Heart left ventricle (tissue), 16 donors: ENCODE measurements at regions not wholly inside any gene's neighbourhood (a gene's known extent, or its start where the extent isn't known, plus 50 kb on each side); places are given as distances from the start of the nearest gene placed in this dataset.
A peak's percentile ranks its signal among the peaks of the same experiment; 100 is the strongest.

Source experiments
- ATAC-seq, 4 donors: fragments of 200-7000 bp; cut with Tn5 transposase; one replicate each; pipeline ENCODE4 v1.9.1; 2020 to 2022; ENCODE audit warnings: moderate library complexity in 4 of 4, mild to moderate bottlenecking in 3 of 4, moderate number of reproducible peaks in 1 of 4
- DNase-seq, 5 donors: peaks; one replicate each; pipeline ENCODE4 v3.0.0-alpha.2; 2020
- H3K27ac ChIP-seq, 12 donors: fragments of 200-600 bp; sonication (generic) in 4 of 12; one replicate each; pipeline versions ENCODE4 v1.5.0 to v1.8.0; 2016 to 2022; ENCODE audit warnings: mild to moderate bottlenecking in 2 of 12
- H3K27me3 ChIP-seq, 9 donors: fragments of 200-600 bp; sonication (generic) in 2 of 9; one replicate each; pipeline versions ENCODE4 v1.5.1 to v1.8.0; 2016 to 2022; ENCODE audit warnings: mild to moderate bottlenecking in 3 of 9
- H3K36me3 ChIP-seq, 9 donors: fragments of 200-600 bp; sonication (generic) in 2 of 9; one replicate each; pipeline versions ENCODE4 v1.5.0 to v1.8.0; 2018 to 2022; ENCODE audit warnings: mild to moderate bottlenecking in 2 of 9
- H3K4me1 ChIP-seq, 12 donors: fragments of 200-600 bp; sonication (generic) in 4 of 12; one replicate each; pipeline versions ENCODE4 v1.5.0 to v1.8.0; 2016 to 2022; ENCODE audit warnings: mild to moderate bottlenecking in 3 of 12
- H3K4me3 ChIP-seq, 12 donors: fragments of 200-600 bp; sonication (generic) in 4 of 12; one replicate each; pipeline versions ENCODE4 v1.5.0 to v1.8.0; 2017 to 2022; ENCODE audit warnings: mild to moderate bottlenecking in 9 of 12, moderate library complexity in 4 of 12
- H3K9me3 ChIP-seq, 12 donors: fragments of 200-600 bp; sonication (generic) in 4 of 12; one replicate each; pipeline versions ENCODE4 v1.5.0 to v1.8.0; 2016 to 2022; ENCODE audit warnings: mild to moderate bottlenecking in 1 of 12
- POLR2A ChIP-seq, 2 donors: fragments of 450-650 bp; IDR thresholded peaks; one replicate each; pipeline ENCODE4 v1.6.1; 2017; ENCODE audit warnings: antibody characterized with exemption in 2 of 2, mild to moderate bottlenecking in 2 of 2, moderate library complexity in 2 of 2
- WGBS, 4 donors: extraction: QIAGEN DNeasy Blood & Tissue Kit in 2 of 4; methylation state at CpG; one replicate each; pipeline versions ENCODE4 v1.1.5 to v1.1.7; 2013 to 2018; 5-methylcytosine and 5-hydroxymethylcytosine counted together
- intact Hi-C, 10 donors: fragments of 100-400 bp; cut with DNase I; formaldehyde crosslinking; loops; one replicate each; pipeline versions ENCODE4 v1.11.1 to v1.14.2; 2022
- TF ChIP-seq, protein P1 (sequence below), 12 donors: fragments of 200-600 bp; sonication (generic) in 4 of 12; IDR thresholded peaks; one replicate each; pipeline versions ENCODE4 v1.5.0 to v1.8.0; 2018 to 2022; ENCODE audit warnings: antibody characterized with exemption in 12 of 12, mild to moderate bottlenecking in 5 of 12
- donor health status: ischemic (EF 13 %, LVEDD 7.1; RV severe dilation, severe dysfunction).
- donor health status: healthy with polysubstance abuse.
- donor health status: DM: no; HTN: yes; CAD: no.
- donor health status: DM: no; HTN: no; CAD: no.
- donor health status: ischemic (EF 25% LVEDD 6.9; RV normal size, moderate dysfunction).
- donor health status: ischemic (EF 25% LVEDD 5.7; RV mildly dilated, moderate dysfunction).
- donor health status: healthy.
- donor health status: DM: yes; HTN: yes; CAD: no.
- donor health status: ischemic (EF 35%, LVEDD 5.7; RV mildly dilated, moderate dysfunction).
- donor health status: nonischemic (EF 11% LVEDD 7.7; RV severe dilation, severe dysfunction).
- donor health status: DM: yes; HTN: yes; CAD: no.
- donor health status: PGD.
- donor health status: ischemic (EF 29% LVEDD 5.4; RV normal size, mild dysfunction).
- donor health status: nonischemic (EF 23%, LVEDD 6.1; RV moderate dilation, normal function).

DNA sequence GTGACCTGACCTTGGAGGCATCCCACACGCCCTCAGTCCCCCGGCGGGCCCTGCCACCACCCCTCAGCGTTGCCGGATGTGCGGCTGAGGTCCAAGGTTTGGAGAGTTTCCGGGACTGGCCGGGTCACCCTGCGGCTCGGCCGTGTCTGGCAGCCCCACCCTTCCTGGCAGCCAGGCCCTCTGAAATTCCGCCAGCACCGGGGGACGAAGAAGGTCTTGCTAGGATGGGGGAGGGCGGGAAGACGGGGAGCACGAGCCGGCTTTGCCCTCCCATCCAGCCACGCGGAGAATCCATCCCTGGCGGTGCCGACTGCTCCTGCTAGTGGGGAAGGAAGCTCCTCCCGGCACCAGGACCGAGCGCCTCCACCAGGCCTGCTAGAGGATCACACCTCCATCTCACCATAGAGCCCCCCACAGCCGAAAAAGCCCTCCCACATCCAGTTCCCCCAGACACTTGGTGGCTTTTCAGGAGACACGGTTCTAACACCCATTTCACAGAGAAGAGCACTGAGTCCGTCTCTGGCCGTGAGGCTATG lies 81.5 kb downstream of the CPN2 start:
- H3K9me3 ChIP-seq = no peaks in the 10 kb centered on the region
- H3K27me3 ChIP-seq = no peaks in the 10 kb centered on the region
- no peaks in the 10 kb centered on the region for H3K36me3 ChIP-seq
- H3K4me3 ChIP-seq = peak overlapping the region in 3 of 12 donors; percentile 2 to 16 (median 6)
- ATAC-seq (peak; percentile 9 to 58 (median 50)), DNase-seq (peak; percentile 93 to 98 (median 94))
- H3K27ac ChIP-seq = peak overlapping the region; percentile 82 to 97 (median 92)
- peaks cover 15 to 83% (median 58%) of the 10 kb centered on the region in 12 donors for H3K4me1 ChIP-seq
- 5 to 14% (median 9%) methylated on average over 18 to 29 of the region's 29 CpGs for WGBS, 4 donors
- TF ChIP-seq POLR2A (IDR thresholded peaks at IDR 0.05) = no peak
- TF ChIP-seq, protein P1, sequence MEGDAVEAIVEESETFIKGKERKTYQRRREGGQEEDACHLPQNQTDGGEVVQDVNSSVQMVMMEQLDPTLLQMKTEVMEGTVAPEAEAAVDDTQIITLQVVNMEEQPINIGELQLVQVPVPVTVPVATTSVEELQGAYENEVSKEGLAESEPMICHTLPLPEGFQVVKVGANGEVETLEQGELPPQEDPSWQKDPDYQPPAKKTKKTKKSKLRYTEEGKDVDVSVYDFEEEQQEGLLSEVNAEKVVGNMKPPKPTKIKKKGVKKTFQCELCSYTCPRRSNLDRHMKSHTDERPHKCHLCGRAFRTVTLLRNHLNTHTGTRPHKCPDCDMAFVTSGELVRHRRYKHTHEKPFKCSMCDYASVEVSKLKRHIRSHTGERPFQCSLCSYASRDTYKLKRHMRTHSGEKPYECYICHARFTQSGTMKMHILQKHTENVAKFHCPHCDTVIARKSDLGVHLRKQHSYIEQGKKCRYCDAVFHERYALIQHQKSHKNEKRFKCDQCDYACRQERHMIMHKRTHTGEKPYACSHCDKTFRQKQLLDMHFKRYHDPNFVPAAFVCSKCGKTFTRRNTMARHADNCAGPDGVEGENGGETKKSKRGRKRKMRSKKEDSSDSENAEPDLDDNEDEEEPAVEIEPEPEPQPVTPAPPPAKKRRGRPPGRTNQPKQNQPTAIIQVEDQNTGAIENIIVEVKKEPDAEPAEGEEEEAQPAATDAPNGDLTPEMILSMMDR (IDR thresholded peaks at IDR 0.05) = peak; percentile 26 to 71 (median 58)
- intact Hi-C loops = loop anchor here (2.0 to 10.0 kb wide), 14 partner anchors 38 to 487 kb away; partner anchors contain the start of gene HES1 (in 5 of the 10)

DNA sequence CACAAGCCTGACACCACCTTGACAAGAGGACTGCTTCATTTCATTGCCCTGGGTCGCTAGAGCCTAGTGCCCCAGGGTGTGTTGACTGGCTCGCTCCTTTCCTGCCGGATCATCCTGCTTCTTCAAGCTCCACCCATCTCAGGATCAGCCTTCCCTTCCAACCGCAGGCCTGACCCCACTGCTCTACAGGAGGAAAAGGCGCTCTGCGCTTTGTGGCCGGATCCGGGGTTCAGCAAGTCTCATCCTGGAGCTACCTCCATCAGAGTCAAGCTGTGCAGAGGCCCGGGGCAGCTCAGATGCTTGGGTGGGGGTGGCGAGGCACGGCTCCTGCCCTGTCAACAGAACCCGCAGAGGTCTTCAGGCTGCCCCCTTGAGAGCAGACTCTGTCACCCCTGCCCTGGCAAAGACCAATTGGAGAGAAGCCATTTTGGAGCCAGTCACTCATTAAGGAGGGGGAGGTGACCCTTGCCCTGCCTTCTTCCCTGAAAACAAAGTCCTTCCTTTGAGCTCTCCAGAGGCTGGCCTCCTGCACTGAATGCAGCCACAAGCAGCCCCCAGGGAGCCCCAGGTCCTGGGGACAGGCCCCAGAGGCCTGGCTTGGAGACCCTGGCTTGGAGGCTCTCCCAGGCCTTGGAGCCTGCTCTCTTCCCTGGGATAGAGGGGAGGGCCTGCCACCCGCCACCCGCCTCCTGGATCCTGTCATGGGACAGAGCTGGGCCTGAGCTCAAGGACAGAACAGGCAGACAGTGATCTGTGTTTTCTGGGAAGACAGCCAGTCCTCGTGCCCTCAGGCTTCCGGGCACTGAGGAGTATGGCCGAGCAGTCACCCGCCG lies 80.3 kb downstream of the CPN2 start:
- Histone ChIP-seq H3K36me3 (no peaks in the 10 kb centered on the region), H3K4me1 (peaks cover 12 to 76% (median 51%) of the 10 kb centered on the region in 12 donors), H3K27ac (peak overlapping the region; percentile 82 to 97 (median 92)), H3K27me3 (no peaks in the 10 kb centered on the region), H3K9me3 (no peaks in the 10 kb centered on the region), H3K4me3 (peak overlapping the region in 2 of 12 donors; percentile 2 to 19)
- ATAC-seq (peak; percentile 76 to 90 (median 83)), DNase-seq (peak; percentile 89 to 96 (median 91))
- 19 to 35% (median 22%) methylated on average over 4 to 19 of the region's 19 CpGs for WGBS, 4 donors
- intact Hi-C loops = loop anchor here (1.0 to 10.0 kb wide), 13 partner anchors 36 to 489 kb away; partner anchors contain the start of gene HES1 (in 3 of the 10)
- TF ChIP-seq POLR2A (IDR thresholded peaks at IDR 0.05) = no peak

DNA sequence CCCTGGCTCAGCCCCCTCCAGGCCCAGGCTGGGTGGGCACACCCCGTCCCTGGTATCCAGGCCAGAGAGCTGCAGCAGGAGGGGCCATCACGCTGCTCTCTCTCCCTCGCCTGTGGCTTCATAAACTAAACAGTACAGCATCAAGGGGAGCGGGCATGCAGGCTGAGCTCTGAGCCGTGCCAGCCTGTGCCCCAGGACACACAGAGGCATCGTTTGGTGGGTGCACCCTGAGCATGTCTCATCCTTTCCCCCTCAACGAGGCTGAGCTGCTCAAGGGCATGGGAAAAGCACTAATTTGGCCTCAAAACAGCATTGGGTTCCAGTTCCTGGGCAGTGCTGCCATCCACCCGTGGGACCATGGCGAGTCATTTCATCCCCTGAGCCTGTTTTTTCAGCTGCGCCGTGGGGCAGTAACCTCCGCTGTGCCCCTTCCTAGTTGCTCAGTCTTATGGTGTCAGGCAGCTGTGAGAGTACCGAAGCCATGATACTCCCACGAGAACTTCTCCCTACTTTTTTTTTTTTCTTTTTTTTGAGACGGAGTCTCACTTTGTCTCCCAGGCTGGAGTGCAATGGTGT lies 79.6 kb downstream of the CPN2 start:
- Histone ChIP-seq H3K27ac (peak overlapping the region; percentile 82 to 97 (median 92)), H3K27me3 (no peaks in the 10 kb centered on the region), H3K9me3 (no peaks in the 10 kb centered on the region), H3K4me3 (no peak overlapping the region), H3K4me1 (peaks cover 12 to 73% (median 46%) of the 10 kb centered on the region in 12 donors), H3K36me3 (no peaks in the 10 kb centered on the region)
- peak in 1 of 5 donors; percentile 17 for DNase-seq
- no peak for TF ChIP-seq POLR2A (IDR thresholded peaks at IDR 0.05)
- TF ChIP-seq, protein P1 (IDR thresholded peaks at IDR 0.05) = no peak
- WGBS, 4 donors = 58 to 81% (median 60%) methylated on average over 9 to 15 of the region's 15 CpGs
- intact Hi-C loops = loop anchor here (1.0 to 10.0 kb wide), 13 partner anchors 36 to 489 kb away; partner anchors contain the start of gene HES1 (in 3 of the 10)
- no peak for ATAC-seq

DNA sequence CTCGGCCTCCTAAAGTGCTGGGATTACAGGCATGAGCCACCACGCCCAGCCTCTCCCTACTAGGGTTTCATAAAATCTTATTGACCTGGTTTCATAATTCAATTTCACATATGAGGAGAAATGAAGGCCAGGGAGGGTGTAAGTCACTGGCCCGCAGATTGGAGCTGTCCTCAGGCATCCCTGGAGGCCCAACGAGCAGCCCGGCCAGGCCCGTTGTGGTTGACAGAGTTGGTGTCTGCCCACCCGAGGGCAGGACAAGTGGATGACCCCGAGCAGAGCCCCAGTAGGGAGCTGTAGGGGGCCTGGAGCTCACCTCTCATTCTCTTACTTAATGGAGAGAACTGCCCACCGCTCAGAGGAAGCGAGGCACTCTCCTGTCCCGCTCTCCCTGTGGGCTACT lies 78.9 kb downstream of the CPN2 start:
- TF ChIP-seq, protein P1 (IDR thresholded peaks at IDR 0.05) = no peak
- H3K9me3 ChIP-seq = no peaks in the 10 kb centered on the region
- WGBS, 4 donors = 94 to 98% (median 95%) methylated on average over 11 of the region's 11 CpGs
- H3K27ac ChIP-seq = peak overlapping the region in 11 of 12 donors; percentile 82 to 97 (median 93)
- no peaks in the 10 kb centered on the region for H3K36me3 ChIP-seq
- H3K4me1 ChIP-seq = peaks cover 11 to 73% (median 48%) of the 10 kb centered on the region in 12 donors
- H3K4me3 ChIP-seq = no peak overlapping the region
- ATAC-seq = no peak
- peak in 2 of 5 donors; percentile 20 to 26 for DNase-seq
- intact Hi-C loops = loop anchor here in 9 of 10 donors (5.0 to 10.0 kb wide), 7 partner anchors 35 to 490 kb away; no protein-coding TSS in a partner anchor
- H3K27me3 ChIP-seq = no peaks in the 10 kb centered on the region
